GM18951 (cell line): ENCODE measurements at regions not wholly inside any gene's neighbourhood (a gene's known extent, or its start where the extent isn't known, plus 50 kb on each side); places are given as distances from the start of the nearest gene placed in this dataset.
"Not testable (repeated sequence)": the region's sequence is repeated elsewhere in the genome, so short reads cannot be mapped to it uniquely, and the experiment has no call there.

Experiments used
- POLR2A ChIP-seq: IDR thresholded peaks from 4 replicates; pipeline ENCODE4 v1.6.1; 2011; ENCODE audit warnings: mild to moderate bottlenecking; ENCODE audit not compliant: insufficient read length, insufficient read depth; ENCODE audit errors: extremely low read depth
- in situ Hi-C: fragments of 300-500 bp; cut with MboI; formaldehyde crosslinking; loops from one replicate; pipeline ENCODE4 v1.12.0; 2022; ENCODE audit warnings: low sequenced_read_pairs, mixed read lengths, inconsistent platforms; ENCODE audit not compliant: unreplicated experiment

DNA sequence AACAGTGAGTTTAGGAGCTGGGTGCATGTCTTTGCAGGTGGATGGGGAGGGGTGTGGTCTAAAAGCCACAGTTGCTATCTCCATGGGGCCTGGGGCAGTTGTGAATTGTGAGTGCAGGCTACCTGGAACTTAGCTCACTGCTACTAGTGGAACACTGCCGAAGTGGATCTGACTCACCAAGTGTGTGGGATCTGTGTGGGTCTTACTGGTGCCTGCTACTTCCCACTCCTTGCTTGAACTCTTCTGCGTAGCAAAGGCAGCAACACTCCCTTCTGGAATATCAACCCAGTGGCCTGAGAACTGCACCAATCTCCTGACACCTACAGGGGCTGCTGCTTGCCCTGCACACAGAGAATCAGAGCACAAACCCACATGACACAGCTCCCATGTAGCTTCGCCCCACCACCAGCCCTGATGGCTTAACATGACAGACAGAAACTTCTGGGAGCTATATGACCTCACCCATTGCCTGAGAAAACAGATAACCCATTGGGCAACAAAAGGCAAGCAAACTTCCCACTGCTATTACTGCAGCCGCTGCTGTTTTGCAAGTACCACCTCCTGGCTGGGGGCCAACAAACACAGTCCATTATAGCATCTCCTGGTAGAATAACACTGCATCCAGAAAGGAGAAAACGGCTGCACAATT is 455.1 kb upstream of the DDX18 start:
- TF ChIP-seq POLR2A: no peak
- in situ Hi-C loops: no loop called here

DNA sequence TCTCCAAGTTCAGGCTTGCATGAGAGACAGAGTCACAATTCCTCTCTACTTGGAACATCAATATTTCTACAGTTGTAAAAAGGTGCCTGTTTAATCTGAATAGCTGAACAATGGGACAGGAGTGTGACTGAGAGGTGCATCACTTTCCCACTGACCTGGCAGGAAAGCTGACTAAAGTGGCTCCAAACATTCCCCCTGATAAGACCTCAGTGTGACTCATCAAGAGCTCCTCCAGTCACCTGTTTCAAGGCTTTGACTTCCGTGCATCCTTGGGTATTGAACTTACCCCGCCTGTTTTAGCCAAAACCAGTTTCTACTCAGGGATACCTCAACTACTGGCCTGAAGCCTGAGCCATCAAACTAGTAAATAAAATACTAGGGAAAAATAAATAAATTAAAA is 453.9 kb upstream of the DDX18 start:
- in situ Hi-C loops: no loop called here
- no peak for TF ChIP-seq POLR2A

DNA sequence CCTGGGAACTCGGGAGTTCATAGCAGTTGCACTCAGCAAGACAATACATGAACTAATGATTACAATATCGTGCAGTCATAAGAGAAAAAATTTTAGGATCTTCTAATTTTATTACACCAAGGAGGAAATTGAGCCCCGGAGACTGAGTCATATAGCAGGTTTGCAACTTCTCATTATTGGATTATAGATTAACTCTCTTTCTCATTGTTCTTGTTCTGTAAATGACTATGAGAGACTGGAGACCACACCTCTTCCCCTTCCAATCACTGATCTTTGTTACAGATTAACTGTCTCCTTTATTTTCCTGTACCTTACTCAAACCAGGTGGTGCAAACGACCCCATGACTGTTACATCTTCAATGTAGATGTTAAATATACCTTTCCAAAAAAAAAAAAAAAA is 435.8 kb upstream of the DDX18 start:
- in situ Hi-C loops: no loop called here
- TF ChIP-seq POLR2A: no peak

DNA sequence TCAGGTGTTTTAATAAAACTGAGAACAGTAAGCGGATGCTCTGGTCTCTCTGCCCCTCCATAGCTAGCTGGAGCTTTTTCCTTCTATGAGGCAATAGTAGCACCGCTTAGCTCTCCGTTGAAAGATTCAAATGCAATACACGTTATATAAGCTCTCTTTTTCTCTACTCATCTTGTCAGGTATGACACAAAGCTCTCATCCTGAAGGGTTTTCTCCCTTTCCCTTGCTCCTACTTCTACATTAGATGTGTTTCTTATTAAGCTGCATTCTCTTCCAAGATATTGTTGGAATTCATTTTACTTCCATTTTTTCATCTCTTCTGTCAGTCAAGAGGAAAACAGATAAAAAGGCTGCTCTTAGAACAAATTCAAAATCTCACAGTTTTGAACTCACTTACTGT is 434.6 kb upstream of the DDX18 start:
- in situ Hi-C loops: no loop called here
- TF ChIP-seq POLR2A: no peak

DNA sequence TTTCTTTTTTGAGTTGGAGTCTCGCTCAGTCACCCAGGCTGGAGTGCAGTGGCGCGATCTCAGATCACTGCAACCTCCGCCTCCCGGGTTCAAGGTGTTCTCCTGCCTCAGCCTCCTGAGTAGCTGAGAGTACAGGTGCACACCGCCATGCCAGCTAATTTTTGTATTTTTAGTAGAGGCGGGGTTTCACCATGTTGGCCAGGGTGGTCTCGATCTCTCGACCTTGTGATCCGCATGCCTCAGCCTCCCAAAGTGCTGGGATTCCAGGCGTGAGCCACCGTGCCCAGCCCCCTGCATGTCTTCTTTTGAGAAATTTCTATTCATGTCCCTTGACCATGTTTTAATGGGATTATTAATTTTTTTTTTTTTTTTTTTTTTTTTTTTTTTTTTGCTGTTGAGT is 430.5 kb upstream of the DDX18 start:
- in situ Hi-C loops: not testable (repeated sequence)

DNA sequence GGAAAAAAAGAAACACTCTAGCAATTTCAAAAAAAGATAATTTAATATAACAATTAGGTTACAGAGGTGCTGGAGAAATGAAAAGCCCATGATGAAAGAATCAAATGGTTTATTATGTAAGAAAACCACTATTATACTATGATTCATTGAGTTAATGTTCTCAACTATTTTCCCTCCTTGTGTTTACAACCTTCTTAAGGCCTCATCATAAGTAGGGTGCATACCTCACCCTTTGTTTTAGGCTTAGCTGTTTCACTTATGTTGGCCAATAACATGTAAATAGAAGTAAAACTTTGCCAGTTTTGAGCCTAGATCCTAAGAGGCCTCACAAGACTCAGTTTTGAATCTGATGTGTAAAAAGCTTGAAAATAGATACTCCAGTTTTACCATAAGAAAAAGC is 418.3 kb upstream of the DDX18 start:
- no peak for TF ChIP-seq POLR2A
- in situ Hi-C loops: no loop called here

DNA sequence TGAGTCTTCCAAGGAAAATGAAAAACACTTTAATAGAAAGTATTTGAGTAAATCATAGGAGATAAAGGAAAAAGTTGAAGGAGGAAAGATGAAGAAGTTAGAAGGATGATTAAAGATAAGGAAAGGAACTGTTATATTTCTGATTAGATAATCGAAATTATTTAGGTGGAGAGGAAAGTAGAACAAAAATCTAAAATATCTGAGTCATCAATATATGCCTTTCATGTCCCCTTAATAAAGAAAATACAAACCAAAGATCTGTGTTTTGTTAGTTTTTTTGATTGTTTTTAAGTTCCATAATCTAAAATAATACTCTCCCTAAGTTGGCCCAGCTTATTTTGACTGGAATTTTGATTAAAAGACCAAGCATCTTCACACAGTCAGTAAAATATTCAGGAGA is 412.9 kb upstream of the DDX18 start:
- in situ Hi-C loops: no loop called here
- no peak for TF ChIP-seq POLR2A

DNA sequence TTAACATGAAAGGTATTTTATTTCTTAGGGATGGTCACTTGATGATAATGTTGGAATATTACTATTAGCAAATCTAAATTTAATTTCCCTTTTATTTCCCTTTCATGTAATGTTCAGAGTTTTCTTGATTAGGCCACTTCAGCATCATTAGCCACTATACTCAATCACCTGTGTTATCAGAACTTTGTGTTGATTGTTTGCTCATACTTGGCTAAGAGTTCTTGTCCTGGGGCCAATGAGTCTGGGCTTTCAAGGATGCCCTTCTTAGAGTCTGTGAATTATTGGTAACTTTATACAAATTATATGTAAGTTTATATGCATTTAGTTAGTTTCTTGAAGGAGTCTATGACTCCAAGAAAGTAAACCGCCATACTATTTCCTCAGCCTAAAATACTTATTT is 408.0 kb upstream of the DDX18 start:
- TF ChIP-seq POLR2A: no peak
- in situ Hi-C loops: no loop called here

DNA sequence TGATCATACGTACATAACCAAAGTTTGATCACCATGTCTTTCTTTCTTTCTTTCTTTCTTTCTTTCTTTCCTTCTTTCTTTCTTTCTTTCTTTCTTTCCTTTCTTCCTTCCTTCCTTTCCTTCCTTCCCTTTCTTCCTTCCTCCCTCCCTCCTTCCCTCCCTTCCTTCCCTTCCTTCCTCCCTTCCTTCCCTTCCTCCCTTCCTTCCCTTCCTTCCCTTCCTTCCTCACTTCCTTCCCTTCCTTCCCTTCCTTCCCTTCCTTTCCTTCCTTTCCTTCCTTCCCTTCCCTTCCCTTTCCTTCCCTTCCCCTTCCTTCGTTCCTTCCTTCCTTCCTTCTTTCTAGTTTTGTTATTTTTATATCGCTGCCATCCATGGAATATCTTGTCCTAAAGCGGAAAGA is 406.7 kb upstream of the DDX18 start:
- in situ Hi-C loops: no loop called here
- TF ChIP-seq POLR2A: no peak

DNA sequence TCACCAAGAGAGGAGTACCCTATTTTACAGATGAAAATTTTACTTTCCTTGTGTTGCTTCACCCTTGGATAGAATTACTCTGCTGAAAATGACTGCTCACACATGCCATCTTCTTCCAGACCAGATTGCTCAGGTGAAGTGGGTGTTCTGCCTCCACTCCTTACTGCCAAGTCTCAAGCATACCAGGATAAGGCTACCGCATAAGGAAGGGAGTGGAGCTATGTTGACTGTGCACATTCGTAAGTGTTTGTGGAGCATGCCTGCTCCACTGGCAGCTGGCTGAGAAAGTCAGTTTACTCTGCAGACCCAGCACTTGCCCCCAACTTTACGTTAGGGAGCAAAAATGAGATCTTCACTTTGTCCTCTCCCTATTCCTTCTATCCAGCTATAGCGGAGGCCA is 405.0 kb upstream of the DDX18 start:
- TF ChIP-seq POLR2A: no peak
- in situ Hi-C loops: no loop called here

DNA sequence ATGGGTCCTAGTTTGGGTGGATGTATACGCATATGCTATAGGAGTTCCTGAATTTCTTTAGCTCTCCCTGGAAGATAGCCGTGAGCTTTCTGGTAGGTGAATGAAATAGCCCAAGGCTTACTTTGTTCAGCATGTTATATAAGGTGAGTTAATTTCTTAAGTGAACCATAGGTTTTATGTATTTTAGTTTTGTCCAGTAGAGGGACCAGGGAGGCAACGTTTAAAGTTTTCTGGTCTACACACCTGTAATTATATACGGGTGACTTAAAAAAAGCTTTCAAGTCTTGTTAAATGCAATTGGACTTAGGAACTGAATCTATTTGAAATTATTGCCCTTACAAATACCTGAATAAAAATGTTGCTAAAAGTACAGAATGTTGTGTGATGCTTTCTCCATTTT is 402.5 kb upstream of the DDX18 start:
- in situ Hi-C loops: no loop called here
- TF ChIP-seq POLR2A: no peak

DNA sequence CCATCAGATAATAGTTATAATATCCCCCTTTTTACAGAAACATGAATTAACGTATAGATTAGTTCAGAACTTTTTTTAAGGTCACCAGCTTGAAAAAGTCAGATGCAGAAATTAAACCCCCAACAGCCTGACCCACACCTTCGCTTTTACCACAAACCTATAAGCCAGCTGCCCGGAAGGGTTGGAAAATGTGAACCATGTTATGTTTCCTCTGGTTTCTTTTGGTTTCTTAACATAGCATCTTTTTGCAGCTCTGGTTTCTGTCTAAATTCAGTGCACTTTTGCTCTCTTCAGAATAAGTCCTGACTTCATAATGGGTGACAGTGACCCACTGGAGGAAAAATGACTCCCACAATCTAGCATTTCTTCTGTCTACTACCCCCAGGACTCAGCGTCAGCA is 381.7 kb upstream of the DDX18 start:
- in situ Hi-C loops: no loop called here
- no peak for TF ChIP-seq POLR2A

DNA sequence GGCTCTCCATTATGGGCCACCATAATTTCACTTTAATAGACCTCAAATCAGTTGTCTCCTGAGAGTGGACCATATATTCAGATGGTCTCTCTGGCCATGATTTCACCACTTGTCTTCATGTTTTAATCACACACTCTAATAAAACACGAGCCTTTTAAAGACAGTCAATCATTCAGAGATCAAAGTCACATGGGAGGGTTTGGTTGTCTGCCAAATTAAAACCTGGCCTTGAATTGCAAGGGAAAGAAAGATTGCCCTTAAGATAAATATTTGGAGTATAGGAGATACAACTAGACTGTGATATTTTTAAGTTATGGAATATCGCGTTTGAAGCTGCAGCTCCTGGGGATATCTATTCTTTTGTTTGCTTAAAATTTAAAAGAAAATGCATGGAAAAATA is 377.8 kb upstream of the DDX18 start:
- in situ Hi-C loops: no loop called here
- no peak for TF ChIP-seq POLR2A

DNA sequence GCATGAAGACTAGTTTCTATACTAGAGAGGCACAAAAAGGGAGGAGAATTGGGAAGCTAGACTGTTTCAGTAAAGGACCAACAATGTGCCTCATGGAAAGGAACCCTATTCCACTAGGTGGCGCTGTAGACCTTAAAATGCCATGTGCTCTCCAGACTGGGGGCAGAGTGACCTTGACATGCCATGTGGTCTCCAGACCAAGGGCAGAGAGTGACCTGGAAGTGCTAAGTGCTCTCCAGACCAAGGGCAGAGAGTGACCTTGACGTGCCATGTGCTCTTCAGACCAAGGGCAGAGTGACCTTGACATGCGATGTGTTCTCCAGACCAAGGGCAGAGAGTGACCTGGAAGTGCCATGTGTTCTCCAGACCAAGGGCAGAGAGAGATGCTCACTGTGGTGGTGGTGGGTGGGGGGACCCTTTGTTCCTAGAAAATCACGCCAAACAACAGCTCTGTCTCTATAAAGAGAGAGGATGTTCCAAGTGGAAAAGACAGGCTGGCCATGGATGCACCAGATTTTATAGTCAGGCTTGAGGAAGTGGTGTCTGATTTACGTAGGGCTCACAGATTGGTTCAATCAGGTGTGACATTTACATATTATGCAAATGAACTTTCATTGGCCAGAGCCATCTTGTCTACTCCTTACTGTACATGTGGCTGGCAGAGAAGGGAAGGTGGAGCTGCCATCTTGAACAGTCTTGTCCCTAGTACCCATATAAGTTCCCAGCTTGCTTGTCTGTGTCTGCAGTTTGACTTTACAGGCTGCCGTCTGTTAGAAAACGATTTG is 344.0 kb upstream of the DDX18 start:
- TF ChIP-seq POLR2A: no peak
- in situ Hi-C loops: loop anchor here (25.0 kb wide), 1 partner anchor 317 kb away; no protein-coding TSS in a partner anchor
